ENCODE measurements at regions not wholly inside any gene's neighbourhood (a gene's known extent, or its start where the extent isn't known, plus 50 kb on each side); places are given as distances from the start of the nearest gene placed in this dataset.

- TF ChIP-seq TAF1 (IDR thresholded peaks at IDR 0.05; ENCODE audit: borderline replicate concordance, low read depth, low read length) (no peak), POLR2AphosphoS5 (IDR thresholded peaks at IDR 0.05; ENCODE audit: low read depth, low read length) (no peak)
Observed at GRCh38 chr3:160088492-160089137, 100.0 kb downstream of the IL12A start.
